IPS DF 4.7 (cell line): ENCODE measurements at regions not wholly inside any gene's neighbourhood (a gene's known extent, or its start where the extent isn't known, plus 50 kb on each side); places are given as distances from the start of the nearest gene placed in this dataset.

ENCODE experiments used
- DNase-seq: peaks from one replicate; pipeline ENCODE4 v3.0.0-alpha.2; 2013; ENCODE audit warnings: low spot score; ENCODE audit errors: extremely low read depth

GRCh38 chr6:16976385-16977183 is 125.3 kb upstream of the STMND1 start:
- no peak for DNase-seq

- DNase-seq, result no peak
Observed at GRCh38 chr6:16974704-16975359, 127.0 kb upstream of the STMND1 start.

GRCh38 chr6:16974387-16974673 is 127.5 kb upstream of the STMND1 start:
- no peak for DNase-seq

- DNase-seq, result no peak
Observed at GRCh38 chr6:16973545-16974386, 128.1 kb upstream of the STMND1 start.

- DNase-seq, result no peak
Observed at GRCh38 chr6:16973051-16973450, 128.8 kb upstream of the STMND1 start.

- DNase-seq, result no peak
Observed at GRCh38 chr6:16972535-16972934, 129.3 kb upstream of the STMND1 start.

GRCh38 chr6:16969699-16970655 is 131.9 kb upstream of the STMND1 start:
- no peak for DNase-seq

- no peak for DNase-seq
Observed at GRCh38 chr6:16968101-16968500, 133.7 kb upstream of the STMND1 start.

- DNase-seq, result no peak
Observed at GRCh38 chr6:16967470-16967817, 134.4 kb upstream of the STMND1 start.

GRCh38 chr6:16966791-16967469 is 134.9 kb upstream of the STMND1 start:
- DNase-seq, result no peak

- DNase-seq, result no peak
Observed at GRCh38 chr6:16965689-16966088, 136.2 kb upstream of the STMND1 start.

- DNase-seq, result peak; percentile 81
Observed at GRCh38 chr6:16964553-16965499, 137.0 kb upstream of the STMND1 start.

- DNase-seq, result no peak
Observed at GRCh38 chr6:16961577-16961976, 140.3 kb upstream of the STMND1 start.

- no peak for DNase-seq
Observed at GRCh38 chr6:16959789-16960188, 142.1 kb upstream of the STMND1 start.

- DNase-seq, result no peak
Observed at GRCh38 chr6:16956361-16956760, 145.5 kb upstream of the STMND1 start.

- DNase-seq, result no peak
Observed at GRCh38 chr6:16955899-16956298, 146.0 kb upstream of the STMND1 start.

GRCh38 chr6:16953905-16954304 is 147.9 kb upstream of the STMND1 start:
- no peak for DNase-seq

- DNase-seq, result no peak
Observed at GRCh38 chr6:16953446-16953845, 148.4 kb upstream of the STMND1 start.

- DNase-seq, result no peak
Observed at GRCh38 chr6:16950825-16951495, 150.9 kb upstream of the STMND1 start.
